Ovary (tissue), 3 donors: ENCODE measurements at regions not wholly inside any gene's neighbourhood (a gene's known extent, or its start where the extent isn't known, plus 50 kb on each side); places are given as distances from the start of the nearest gene placed in this dataset.

ENCODE experiments used
- EP300 ChIP-seq: sonication (generic); formaldehyde crosslinking; IDR thresholded peaks from one replicate; pipeline ENCODE4 v1.6.1; 2017; ENCODE audit warnings: antibody characterized with exemption
- TF ChIP-seq, protein P1 (sequence below), 3 donors: fragments of 450-650 bp in 2 of 3; fragments of 200-600 bp in 1 of 3; IDR thresholded peaks; one replicate each; pipeline versions ENCODE4 v1.5.1 to v1.8.0; 2016 to 2022; ENCODE audit warnings: antibody characterized with exemption in 3 of 3, mild to moderate bottlenecking in 1 of 3
- donor health status: DM: no; HTN: no; CAD: no.

DNA sequence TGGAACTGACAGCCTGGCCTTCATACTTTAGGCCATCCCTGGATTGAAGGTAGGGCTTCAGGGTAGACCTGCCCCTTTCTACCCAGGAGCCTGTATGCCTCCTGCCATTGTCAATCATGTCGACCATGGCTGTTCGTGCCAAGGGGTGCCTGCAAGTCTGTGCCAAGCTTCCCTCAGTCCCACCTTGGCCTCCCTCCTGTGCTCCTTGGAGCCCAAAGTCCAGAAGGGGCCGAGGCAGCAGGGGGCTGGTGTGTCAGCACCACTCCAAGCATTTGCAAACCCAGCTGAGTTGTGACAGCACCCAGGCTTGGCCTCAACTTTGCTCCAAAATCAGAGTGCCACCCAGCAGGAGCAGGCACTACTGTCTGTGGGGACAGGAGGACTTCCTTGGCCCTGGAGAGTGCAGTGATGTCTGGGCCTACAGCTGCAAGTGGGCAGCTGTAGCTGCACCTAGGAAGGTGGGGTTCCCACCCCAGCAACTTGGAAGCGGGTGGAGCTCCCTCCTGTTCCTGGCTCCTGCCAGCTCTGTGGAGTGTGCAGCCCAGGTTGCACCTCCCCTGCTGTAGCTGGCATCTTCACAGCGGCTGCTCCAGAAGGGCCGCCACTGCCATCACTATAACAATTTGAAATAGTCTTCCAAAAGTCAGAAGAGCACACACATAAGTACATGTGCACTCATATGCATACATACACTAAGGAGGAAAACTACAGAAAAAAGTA lies 1719.3 kb downstream of the HACE1 start:
- TF ChIP-seq EP300, result no peak
- TF ChIP-seq, protein P1, sequence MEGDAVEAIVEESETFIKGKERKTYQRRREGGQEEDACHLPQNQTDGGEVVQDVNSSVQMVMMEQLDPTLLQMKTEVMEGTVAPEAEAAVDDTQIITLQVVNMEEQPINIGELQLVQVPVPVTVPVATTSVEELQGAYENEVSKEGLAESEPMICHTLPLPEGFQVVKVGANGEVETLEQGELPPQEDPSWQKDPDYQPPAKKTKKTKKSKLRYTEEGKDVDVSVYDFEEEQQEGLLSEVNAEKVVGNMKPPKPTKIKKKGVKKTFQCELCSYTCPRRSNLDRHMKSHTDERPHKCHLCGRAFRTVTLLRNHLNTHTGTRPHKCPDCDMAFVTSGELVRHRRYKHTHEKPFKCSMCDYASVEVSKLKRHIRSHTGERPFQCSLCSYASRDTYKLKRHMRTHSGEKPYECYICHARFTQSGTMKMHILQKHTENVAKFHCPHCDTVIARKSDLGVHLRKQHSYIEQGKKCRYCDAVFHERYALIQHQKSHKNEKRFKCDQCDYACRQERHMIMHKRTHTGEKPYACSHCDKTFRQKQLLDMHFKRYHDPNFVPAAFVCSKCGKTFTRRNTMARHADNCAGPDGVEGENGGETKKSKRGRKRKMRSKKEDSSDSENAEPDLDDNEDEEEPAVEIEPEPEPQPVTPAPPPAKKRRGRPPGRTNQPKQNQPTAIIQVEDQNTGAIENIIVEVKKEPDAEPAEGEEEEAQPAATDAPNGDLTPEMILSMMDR (IDR thresholded peaks at IDR 0.05), result no peak
